Glutamatergic neuron (in vitro differentiated cells): ENCODE measurements at regions not wholly inside any gene's neighbourhood (a gene's known extent, or its start where the extent isn't known, plus 50 kb on each side); places are given as distances from the start of the nearest gene placed in this dataset.
A peak's percentile ranks its signal among the peaks of the same experiment; 100 is the strongest.

Source experiments
- DNase-seq: peaks from one replicate; pipeline ENCODE4 v3.0.0; 2022
- H3K27ac Mint-ChIP-seq: one replicate; pipeline ENCODE4 v1.8.0; 2020; ENCODE audit warnings: mild to moderate bottlenecking, mixed read lengths, inconsistent platforms; ENCODE audit not compliant: unreplicated experiment
- H3K27me3 Mint-ChIP-seq: one replicate; pipeline ENCODE4 v1.8.0; 2020; ENCODE audit warnings: mild to moderate bottlenecking, moderate library complexity, mixed read lengths, inconsistent platforms; ENCODE audit not compliant: unreplicated experiment
- H3K36me3 Mint-ChIP-seq: one replicate; pipeline ENCODE4 v1.8.0; 2020; ENCODE audit warnings: mild to moderate bottlenecking, mixed read lengths, inconsistent platforms; ENCODE audit not compliant: unreplicated experiment
- H3K4me1 Mint-ChIP-seq: one replicate; pipeline ENCODE4 v1.8.0; 2020; ENCODE audit warnings: mild to moderate bottlenecking, low read depth, mixed read lengths, inconsistent platforms; ENCODE audit not compliant: unreplicated experiment
- H3K4me3 Mint-ChIP-seq: one replicate; pipeline ENCODE4 v1.8.0; 2020; ENCODE audit warnings: mild to moderate bottlenecking, mixed read lengths, inconsistent platforms; ENCODE audit not compliant: unreplicated experiment
- H3K9me3 Mint-ChIP-seq: one replicate; pipeline ENCODE4 v1.8.0; 2020; ENCODE audit warnings: mild to moderate bottlenecking, moderate library complexity, mixed read lengths, inconsistent platforms; ENCODE audit not compliant: unreplicated experiment
- CTCF ChIP-seq: fragments of 200-600 bp; sonication (generic); IDR thresholded peaks from one replicate; pipeline ENCODE4 v1.5.0; 2021; ENCODE audit not compliant: partially characterized antibody, unreplicated experiment

GRCh38 chr2:104936527-104936926 is 82.6 kb downstream of the POU3F3 start:
- Mint-ChIP-seq H3K4me1 (peaks cover 25% of the 10 kb centered on the region), H3K27me3 (no peaks in the 10 kb centered on the region), H3K36me3 (no peaks in the 10 kb centered on the region), H3K4me3 (no peak overlapping the region), H3K9me3 (no peaks in the 10 kb centered on the region), H3K27ac (no peak overlapping the region)
- TF ChIP-seq CTCF, result no peak
- DNase-seq, result no peak

- H3K9me3 Mint-ChIP-seq, result no peaks in the 10 kb centered on the region
- DNase-seq, result no peak
Measured at GRCh38 chr2:104938231-104938941, 84.5 kb downstream of the POU3F3 start.

GRCh38 chr2:104939570-104940217 is 85.8 kb downstream of the POU3F3 start:
- H3K36me3 Mint-ChIP-seq, result no peaks in the 10 kb centered on the region
- H3K9me3 Mint-ChIP-seq, result no peaks in the 10 kb centered on the region
- TF ChIP-seq CTCF, result no peak
- H3K4me3 Mint-ChIP-seq, result peak overlapping the region; percentile 45
- no peak overlapping the region for H3K27ac Mint-ChIP-seq
- DNase-seq, result no peak
- H3K4me1 Mint-ChIP-seq, result peaks cover 23% of the 10 kb centered on the region
- H3K27me3 Mint-ChIP-seq, result peaks cover 1% of the 10 kb centered on the region

More at GRCh38 chr2:104938231-104938941, 84.5 kb downstream of the POU3F3 start:
- Mint-ChIP-seq H3K36me3 (no peaks in the 10 kb centered on the region), H3K4me1 (peaks cover 25% of the 10 kb centered on the region), H3K4me3 (no peak overlapping the region), H3K27ac (no peak overlapping the region), H3K27me3 (no peaks in the 10 kb centered on the region)
- no peak for TF ChIP-seq CTCF

- Mint-ChIP-seq H3K27me3 (peaks cover 1% of the 10 kb centered on the region), H3K36me3 (no peaks in the 10 kb centered on the region), H3K4me1 (peaks cover 28% of the 10 kb centered on the region), H3K9me3 (peaks cover 2% of the 10 kb centered on the region), H3K27ac (no peak overlapping the region), H3K4me3 (no peak overlapping the region)
- DNase-seq, result no peak
- no peak for TF ChIP-seq CTCF
Measured at GRCh38 chr2:104944495-104944894, 90.6 kb downstream of the POU3F3 start.

GRCh38 chr2:104945121-104945520 is 91.2 kb downstream of the POU3F3 start:
- Mint-ChIP-seq H3K27me3 (peaks cover 1% of the 10 kb centered on the region), H3K4me1 (peaks cover 22% of the 10 kb centered on the region), H3K27ac (no peak overlapping the region), H3K9me3 (peaks cover 2% of the 10 kb centered on the region), H3K36me3 (no peaks in the 10 kb centered on the region), H3K4me3 (no peak overlapping the region)
- TF ChIP-seq CTCF, result no peak
- DNase-seq, result no peak
